H1 (cell line): ENCODE measurements at regions not wholly inside any gene's neighbourhood (a gene's known extent, or its start where the extent isn't known, plus 50 kb on each side); places are given as distances from the start of the nearest gene placed in this dataset.
A peak's percentile ranks its signal among the peaks of the same experiment; 100 is the strongest.

ENCODE experiments used
- PHF8 ChIP-seq: fragments of 200-600 bp; sonication (generic); conservative IDR thresholded peaks from 2 replicates; pipeline ENCODE4 v1.7.1; 2012; ENCODE audit warnings: low read depth, mild to moderate bottlenecking, inconsistent platforms, low read length, moderate library complexity
- POLR2A ChIP-seq, 2 experiments: IDR thresholded peaks; 1 replicate in 1 of 2; 2 replicates in 1 of 2; pipeline ENCODE4 v1.6.1; 2011; ENCODE audit warnings: low read depth in 2 of 2, low read length in 2 of 2, mild to moderate bottlenecking in 2 of 2; ENCODE audit errors: control extremely low read depth in 1 of 2
- SUZ12 ChIP-seq: fragments of 200-600 bp; sonication (generic); IDR thresholded peaks from 2 replicates; pipeline ENCODE4 v1.6.1; 2012; ENCODE audit warnings: mild to moderate bottlenecking, inconsistent platforms, low read length, moderate library complexity, mixed read lengths

DNA sequence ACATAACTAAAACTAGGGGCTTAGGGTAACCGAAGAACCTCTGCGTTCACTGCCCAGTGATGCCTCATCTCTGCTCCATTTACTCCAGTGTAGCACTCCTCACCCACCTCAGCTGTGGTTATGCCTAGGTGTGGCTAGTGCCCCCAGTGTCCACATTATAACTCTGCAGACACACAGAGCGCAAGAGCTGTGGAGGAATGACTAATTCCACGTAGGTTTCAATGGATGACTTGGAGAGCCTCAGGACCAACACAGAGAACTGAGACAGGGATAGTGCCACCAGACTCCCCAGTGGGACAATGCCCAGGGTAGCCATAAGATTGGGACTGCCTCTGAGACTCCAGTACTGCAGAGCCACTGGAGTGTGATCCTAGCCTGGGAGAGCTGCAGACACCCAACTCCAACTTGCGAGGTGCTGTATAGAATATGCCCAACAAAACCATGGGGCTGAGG is 542.4 kb upstream of the DIPK2B start (continued):
- TF ChIP-seq PHF8, result no peak
- TF ChIP-seq POLR2A (IDR thresholded peaks at IDR 0.05; ENCODE audit: control extremely low read depth in 1 of 2, low read depth in 2 of 2, low read length in 2 of 2), result peak in 1 of 2 experiments; percentile 55; a peak in 1 of 3 replicates
- TF ChIP-seq SUZ12, result no peak
